ENCODE measurements at regions not wholly inside any gene's neighbourhood (a gene's known extent, or its start where the extent isn't known, plus 50 kb on each side); places are given as distances from the start of the nearest gene placed in this dataset.

GRCh38 chr1:13881385-13882088 is 181.5 kb downstream of the PRDM2 start:
- TF ChIP-seq CTCF (IDR thresholded peaks at IDR 0.05) = no peak
- no peak for TF ChIP-seq POLR2AphosphoS5 (IDR thresholded peaks at IDR 0.05)
- no peak for TF ChIP-seq EP300 (IDR thresholded peaks at IDR 0.05)
- TF ChIP-seq POLR2A (IDR thresholded peaks at IDR 0.05) = no peak
